GM19238 (cell line): ENCODE measurements at regions not wholly inside any gene's neighbourhood (a gene's known extent, or its start where the extent isn't known, plus 50 kb on each side); places are given as distances from the start of the nearest gene placed in this dataset.

ENCODE experiments used
- DNase-seq: peaks from one replicate; pipeline ENCODE4 v3.0.0; 2011; ENCODE audit warnings: low spot score; ENCODE audit not compliant: insufficient read length

GRCh38 chr2:18092760-18093159, 214.3 kb downstream of the KCNS3 start:
- DNase-seq: no peak

GRCh38 chr2:18085593-18085992, 207.1 kb downstream of the KCNS3 start:
- DNase-seq: no peak

GRCh38 chr2:18084376-18084775, 205.9 kb downstream of the KCNS3 start:
- DNase-seq: no peak

- DNase-seq: no peak
Measured at GRCh38 chr2:18083806-18084205, 205.3 kb downstream of the KCNS3 start.

GRCh38 chr2:18078216-18078615, 199.7 kb downstream of the KCNS3 start:
- no peak for DNase-seq

- no peak for DNase-seq
Measured at GRCh38 chr2:18077704-18078103, 199.2 kb downstream of the KCNS3 start.

GRCh38 chr2:18077231-18077630, 198.8 kb downstream of the KCNS3 start:
- DNase-seq: no peak

GRCh38 chr2:18074476-18074875, 196.0 kb downstream of the KCNS3 start:
- no peak for DNase-seq

GRCh38 chr2:18073601-18074000, 195.1 kb downstream of the KCNS3 start:
- no peak for DNase-seq

GRCh38 chr2:18067588-18068384, 189.3 kb downstream of the KCNS3 start:
- no peak for DNase-seq

GRCh38 chr2:18066894-18067293, 188.4 kb downstream of the KCNS3 start:
- no peak for DNase-seq

GRCh38 chr2:18066066-18066465, 187.6 kb downstream of the KCNS3 start:
- DNase-seq: no peak

GRCh38 chr2:18065249-18065648, 186.8 kb downstream of the KCNS3 start:
- DNase-seq: no peak

- no peak for DNase-seq
Measured at GRCh38 chr2:18063826-18064470, 185.5 kb downstream of the KCNS3 start.

GRCh38 chr2:18062892-18063291, 184.4 kb downstream of the KCNS3 start:
- DNase-seq: no peak

GRCh38 chr2:18061717-18062116, 183.2 kb downstream of the KCNS3 start:
- DNase-seq: no peak

- DNase-seq: no peak
Measured at GRCh38 chr2:18057657-18058056, 179.2 kb downstream of the KCNS3 start.

- DNase-seq: no peak
Measured at GRCh38 chr2:18055290-18055689, 176.8 kb downstream of the KCNS3 start.

GRCh38 chr2:18050001-18050400, 171.5 kb downstream of the KCNS3 start:
- no peak for DNase-seq

- no peak for DNase-seq
Measured at GRCh38 chr2:18049325-18049724, 170.9 kb downstream of the KCNS3 start.

- DNase-seq: no peak
Measured at GRCh38 chr2:18047896-18048657, 169.6 kb downstream of the KCNS3 start.

GRCh38 chr2:18047213-18047611, 168.7 kb downstream of the KCNS3 start:
- no peak for DNase-seq
